HG03442 (cell line): ENCODE measurements at regions not wholly inside any gene's neighbourhood (a gene's known extent, or its start where the extent isn't known, plus 50 kb on each side); places are given as distances from the start of the nearest gene placed in this dataset.

Source experiments
- ATAC-seq: cut with Tn5 transposase; IDR thresholded peaks from one replicate; pipeline ENCODE4 v1.9.1; 2021; ENCODE audit warnings: mild to moderate bottlenecking, moderate library complexity; ENCODE audit not compliant: unreplicated experiment

DNA sequence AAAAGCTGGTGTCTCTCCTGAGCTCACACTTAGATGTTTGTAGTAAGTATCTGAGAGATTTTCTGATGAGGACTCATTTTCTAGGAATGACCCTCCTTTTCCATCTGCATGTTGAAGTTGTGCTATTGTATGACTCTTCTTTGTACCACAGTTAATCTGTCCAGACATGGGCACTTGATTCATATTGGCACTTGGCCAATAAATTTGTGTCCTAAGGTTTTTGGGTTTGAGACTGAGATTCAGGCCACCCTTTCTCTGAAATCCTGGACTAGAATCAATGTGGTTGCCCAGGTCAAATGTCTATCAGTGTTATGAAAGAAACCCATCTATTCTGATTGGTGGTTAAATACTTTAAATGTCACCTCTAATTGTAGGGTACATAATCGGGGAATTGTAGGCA lies 869.0 kb downstream of the SH3BGRL start:
- ATAC-seq: no peak

DNA sequence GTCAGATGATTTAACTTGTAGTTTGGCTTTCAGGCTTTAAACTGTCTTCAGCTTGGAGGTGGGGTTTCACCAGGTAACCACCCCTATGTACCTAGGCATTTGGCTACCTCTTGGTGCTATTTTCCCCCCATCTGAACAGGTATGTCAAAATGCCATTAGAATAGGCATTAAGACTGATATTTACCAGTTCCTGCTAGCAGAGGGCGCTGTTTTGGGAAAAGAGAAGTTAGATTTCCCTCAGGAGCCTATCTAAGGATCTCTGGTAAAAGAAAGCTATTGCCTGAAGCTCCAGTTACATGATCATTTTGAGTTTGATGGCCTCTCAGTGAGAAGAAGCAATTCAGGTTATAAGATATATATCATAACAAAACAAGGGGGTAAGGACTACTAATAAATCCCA lies 879.1 kb downstream of the SH3BGRL start:
- no peak for ATAC-seq

DNA sequence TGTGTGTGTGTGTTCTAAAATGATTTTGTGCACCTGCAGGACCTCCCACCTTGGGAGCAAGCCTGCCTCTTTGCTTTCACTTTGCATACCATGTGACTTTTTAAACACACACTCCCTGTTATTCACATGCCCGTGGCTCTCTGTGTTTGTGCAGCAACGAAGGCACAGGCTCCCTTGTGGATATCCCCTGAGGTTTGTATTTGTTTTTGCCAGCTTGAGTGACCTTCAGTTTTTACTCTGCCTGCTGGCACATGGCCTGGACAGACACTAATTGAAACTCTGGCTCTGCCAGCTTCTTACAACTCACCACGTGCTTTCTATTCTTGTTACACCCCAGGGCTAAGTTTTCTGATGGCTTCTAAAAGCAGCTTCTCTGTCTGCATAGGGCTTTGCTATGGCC lies 885.8 kb downstream of the SH3BGRL start:
- no peak for ATAC-seq

- ATAC-seq: no peak
Measured at GRCh38 chrX:82092307-82092706, 890.4 kb downstream of the SH3BGRL start.

DNA sequence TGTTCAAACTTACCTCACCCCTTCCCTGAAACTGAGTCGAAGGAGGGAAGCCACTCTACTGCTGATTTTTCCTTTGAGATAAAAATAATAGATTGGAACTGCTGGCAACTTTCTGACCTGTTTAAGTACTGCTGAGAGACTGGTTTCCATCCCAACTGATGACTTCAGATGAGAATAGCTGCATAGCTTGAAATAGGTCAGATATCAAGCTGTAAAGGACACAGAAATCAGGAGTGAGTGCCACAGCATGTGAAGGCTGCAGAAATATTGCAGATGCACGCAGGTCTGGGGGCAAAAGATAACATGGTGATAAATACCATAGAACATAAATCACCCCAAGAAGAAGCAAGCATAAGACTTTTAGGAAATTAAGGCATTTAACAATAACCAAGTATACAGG lies 923.2 kb downstream of the SH3BGRL start:
- no peak for ATAC-seq

GRCh38 chrX:82127228-82128123 lies 925.6 kb downstream of the SH3BGRL start:
- ATAC-seq: peak; percentile 68

GRCh38 chrX:82134378-82134777 lies 932.5 kb downstream of the SH3BGRL start:
- ATAC-seq: no peak

GRCh38 chrX:82141942-82142341 lies 940.0 kb downstream of the SH3BGRL start:
- no peak for ATAC-seq

DNA sequence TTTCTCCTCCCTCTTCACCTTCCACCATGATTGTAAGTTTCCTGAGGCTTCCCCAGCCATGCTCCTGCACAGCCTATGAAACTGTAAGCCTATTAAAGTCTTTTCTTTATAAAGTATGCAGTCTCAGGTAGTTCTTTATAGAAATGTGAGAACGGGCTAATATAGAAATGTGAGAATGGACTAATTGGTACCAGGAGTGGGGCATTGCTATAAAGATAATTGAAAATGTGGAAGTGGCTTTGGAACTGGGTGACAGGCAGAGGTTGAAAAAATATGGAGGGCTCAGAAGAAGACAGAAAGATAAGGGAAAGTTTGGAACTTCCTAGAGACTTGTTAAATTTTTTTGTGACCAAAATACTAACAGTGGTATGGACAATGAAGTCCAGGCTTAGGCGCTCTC lies 959.3 kb downstream of the SH3BGRL start:
- no peak for ATAC-seq

DNA sequence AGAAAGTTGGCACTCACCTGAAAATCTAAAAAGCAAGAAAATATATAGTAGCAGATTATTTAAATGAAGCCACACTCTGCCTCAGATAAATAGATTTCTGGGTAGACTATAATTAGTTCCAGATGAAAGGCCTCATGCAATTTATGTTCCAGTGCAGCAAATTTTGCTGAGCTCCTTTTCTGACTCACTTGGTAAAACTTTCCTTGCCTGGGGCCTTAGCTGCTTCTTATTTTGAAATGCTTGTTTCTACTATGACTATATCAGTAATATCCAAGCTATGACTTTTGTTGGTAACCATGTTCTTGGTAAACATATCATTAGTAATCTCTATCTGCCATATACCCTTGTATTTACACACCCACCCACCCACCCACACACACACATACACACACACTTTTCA lies 961.8 kb downstream of the SH3BGRL start:
- no peak for ATAC-seq

DNA sequence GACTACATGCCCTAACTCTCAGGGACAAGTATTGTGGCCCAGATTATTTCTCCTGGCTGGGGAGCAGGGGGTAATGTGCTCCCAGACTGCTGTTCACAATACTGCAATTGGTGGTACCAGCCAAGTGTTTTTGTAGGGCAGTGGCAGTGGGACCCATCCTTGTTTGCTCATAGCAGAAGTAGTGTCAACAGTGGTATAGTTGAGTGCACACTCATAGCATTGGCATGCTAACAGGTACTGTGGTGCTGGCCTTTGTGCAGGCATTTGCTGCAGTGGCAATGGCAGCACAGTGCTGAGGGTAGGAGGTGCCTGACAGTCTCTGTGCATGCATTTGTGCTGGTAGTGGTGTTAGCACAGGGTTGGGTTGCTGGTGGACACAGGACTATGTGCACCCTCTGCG lies 995.0 kb downstream of the SH3BGRL start:
- no peak for ATAC-seq

GRCh38 chrX:82208975-82209374 lies 1007.1 kb downstream of the SH3BGRL start:
- ATAC-seq: no peak

DNA sequence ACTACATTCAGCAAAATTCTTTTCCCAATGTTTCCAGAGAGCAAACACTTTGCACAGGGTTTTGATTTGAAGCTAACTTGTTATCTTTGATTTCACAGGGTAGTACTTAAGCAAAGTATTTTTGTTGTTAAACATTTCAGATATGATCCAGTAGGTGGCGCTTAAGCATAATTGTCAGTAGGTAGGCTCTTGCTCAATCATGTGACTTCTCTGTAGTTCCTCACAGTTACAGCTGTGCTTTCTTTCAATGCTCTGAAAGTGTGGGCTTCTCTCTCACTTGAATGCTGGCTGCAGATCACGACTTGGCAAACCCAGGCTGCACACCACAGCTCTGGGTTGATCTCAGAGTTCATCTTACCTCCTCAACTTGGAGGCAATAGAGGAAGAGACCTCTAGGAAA lies 1016.5 kb downstream of the SH3BGRL start:
- no peak for ATAC-seq

DNA sequence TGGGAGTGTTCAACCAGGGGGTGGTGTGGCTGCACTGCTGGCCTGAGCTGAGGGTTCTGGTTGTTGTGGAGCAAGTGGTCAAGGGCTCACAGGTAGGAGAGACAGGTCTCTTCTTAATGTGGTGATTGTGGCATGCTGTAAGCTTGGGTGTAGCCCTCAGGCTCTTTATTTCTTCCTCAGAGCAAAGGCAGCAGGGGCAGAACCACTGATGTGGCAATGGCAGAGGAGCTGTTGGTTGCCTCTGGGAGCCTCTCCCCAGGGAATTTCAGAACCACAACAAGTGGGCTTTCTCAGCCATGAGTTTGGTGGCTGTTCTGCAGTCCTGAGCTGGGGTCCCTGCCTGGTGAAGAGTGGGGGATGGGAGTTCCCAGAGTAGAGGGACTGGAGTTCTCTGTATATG lies 1017.2 kb downstream of the SH3BGRL start:
- ATAC-seq: no peak

- no peak for ATAC-seq
Measured at GRCh38 chrX:82224961-82225360, 1023.1 kb downstream of the SH3BGRL start.

DNA sequence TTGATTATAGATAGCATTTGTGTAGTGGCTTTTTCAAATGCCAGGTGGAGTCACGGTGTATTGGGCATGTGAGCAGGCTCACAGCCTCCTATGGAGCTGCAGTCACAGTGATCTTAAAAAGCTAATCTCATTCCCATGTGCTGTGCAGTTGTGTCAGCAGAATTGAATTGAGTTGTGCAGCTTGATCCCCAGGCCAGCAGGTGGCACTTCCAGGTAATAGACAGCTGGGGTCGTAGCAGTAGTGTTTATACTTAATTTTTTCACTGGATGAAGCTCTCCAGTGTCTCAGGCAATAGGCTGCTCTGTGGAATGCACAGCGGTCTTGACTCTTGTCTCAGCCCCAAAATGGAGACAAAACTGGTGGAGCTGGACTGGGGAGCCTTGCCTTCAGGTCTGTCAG lies 1028.1 kb downstream of the SH3BGRL start:
- ATAC-seq: no peak

DNA sequence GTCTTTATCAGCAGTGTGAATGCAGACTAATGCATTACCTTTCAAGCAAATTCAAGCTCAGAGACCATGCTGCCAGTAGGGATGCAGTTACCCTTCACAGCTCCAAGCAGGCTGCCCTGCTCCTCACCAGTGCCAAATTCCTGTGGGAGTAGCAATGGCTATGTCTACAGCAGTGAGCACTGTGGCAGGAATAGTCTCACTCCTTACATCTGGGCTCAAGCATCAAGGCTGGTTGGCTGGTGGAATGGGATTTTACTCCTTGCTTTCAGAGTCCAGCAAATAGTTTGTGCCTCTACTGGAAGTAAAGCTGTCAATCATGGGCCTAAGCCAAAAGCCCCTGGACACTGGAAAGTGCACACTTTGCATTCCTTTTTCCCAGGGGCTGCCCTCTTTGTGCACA lies 1030.8 kb downstream of the SH3BGRL start:
- no peak for ATAC-seq

GRCh38 chrX:82237328-82237727 lies 1035.4 kb downstream of the SH3BGRL start:
- no peak for ATAC-seq
